ENCODE measurements at regions not wholly inside any gene's neighbourhood (a gene's known extent, or its start where the extent isn't known, plus 50 kb on each side); places are given as distances from the start of the nearest gene placed in this dataset.

DNA sequence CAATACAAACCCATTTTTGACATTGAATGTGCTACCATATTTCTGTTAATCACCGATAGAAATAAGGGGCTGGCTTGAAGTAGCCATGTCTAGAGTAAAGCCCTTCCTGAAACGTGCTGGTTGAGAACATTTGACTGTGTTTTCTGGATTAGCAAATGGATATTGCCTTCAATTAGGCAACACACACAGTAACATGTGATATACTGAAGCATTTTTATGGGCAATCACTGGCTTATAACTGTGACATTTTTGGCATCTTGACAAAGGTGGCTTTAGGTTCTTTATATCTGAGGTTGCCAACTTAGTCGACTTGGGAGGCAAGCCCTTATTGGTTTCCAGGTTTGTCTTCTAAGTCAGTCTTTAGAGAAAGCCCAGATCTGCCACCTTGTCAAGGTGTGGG is 292.9 kb downstream of the BTBD3 start:
- H3K14ac ChIP-seq (ENCODE audit: insufficient read depth, low read length), result no peak overlapping the region
- no peaks in the 10 kb centered on the region for H3K9me3 ChIP-seq (ENCODE audit: control insufficient read depth, low read depth, low read length)
- H3K9ac ChIP-seq (ENCODE audit: extremely low read depth, insufficient read length, low read length), result no peak overlapping the region
- no peak overlapping the region for H4K5ac ChIP-seq (ENCODE audit: insufficient read length, low read depth, low read length)
- WGBS (ENCODE audit: extremely low coverage, insufficient read length, low lambda C conversion rate), result no CpG with 5 or more reads among the region's 3 CpGs
- H2BK5ac ChIP-seq (ENCODE audit: insufficient read length, low read length), result no peak overlapping the region
- no peak overlapping the region for H3K18ac ChIP-seq (ENCODE audit: insufficient read length, low read depth, low read length)
- H3K23me2 ChIP-seq (ENCODE audit: insufficient read length, low read depth, low read length, poor library complexity, severe bottlenecking), result no peaks in the 10 kb centered on the region
- H2BK120ac ChIP-seq (ENCODE audit: low read depth, low read length, poor library complexity, severe bottlenecking), result no peak overlapping the region
- no peak overlapping the region for H2BK15ac ChIP-seq (ENCODE audit: low read depth, low read length)
- no peak overlapping the region for H3K27ac Mint-ChIP-seq
- H3T11ph ChIP-seq (ENCODE audit: low read length), result no peak overlapping the region
- H2AFZ ChIP-seq (ENCODE audit: low read length), result no peak overlapping the region
- no peaks in the 10 kb centered on the region for H3K4me1 ChIP-seq (ENCODE audit: insufficient read depth, low read length)
- no peak overlapping the region for H4K8ac ChIP-seq (replicated peaks; ENCODE audit: insufficient read length, low read depth, low read length)
- H4K91ac ChIP-seq (ENCODE audit: insufficient read length, low read depth, low read length), result no peak overlapping the region
- TF ChIP-seq, protein P1, sequence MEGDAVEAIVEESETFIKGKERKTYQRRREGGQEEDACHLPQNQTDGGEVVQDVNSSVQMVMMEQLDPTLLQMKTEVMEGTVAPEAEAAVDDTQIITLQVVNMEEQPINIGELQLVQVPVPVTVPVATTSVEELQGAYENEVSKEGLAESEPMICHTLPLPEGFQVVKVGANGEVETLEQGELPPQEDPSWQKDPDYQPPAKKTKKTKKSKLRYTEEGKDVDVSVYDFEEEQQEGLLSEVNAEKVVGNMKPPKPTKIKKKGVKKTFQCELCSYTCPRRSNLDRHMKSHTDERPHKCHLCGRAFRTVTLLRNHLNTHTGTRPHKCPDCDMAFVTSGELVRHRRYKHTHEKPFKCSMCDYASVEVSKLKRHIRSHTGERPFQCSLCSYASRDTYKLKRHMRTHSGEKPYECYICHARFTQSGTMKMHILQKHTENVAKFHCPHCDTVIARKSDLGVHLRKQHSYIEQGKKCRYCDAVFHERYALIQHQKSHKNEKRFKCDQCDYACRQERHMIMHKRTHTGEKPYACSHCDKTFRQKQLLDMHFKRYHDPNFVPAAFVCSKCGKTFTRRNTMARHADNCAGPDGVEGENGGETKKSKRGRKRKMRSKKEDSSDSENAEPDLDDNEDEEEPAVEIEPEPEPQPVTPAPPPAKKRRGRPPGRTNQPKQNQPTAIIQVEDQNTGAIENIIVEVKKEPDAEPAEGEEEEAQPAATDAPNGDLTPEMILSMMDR (conservative IDR thresholded peaks at IDR 0.05), result no peak
- H4K20me1 ChIP-seq (ENCODE audit: control insufficient read depth, insufficient read depth, insufficient read length), result no peaks in the 10 kb centered on the region
- H3K36me3 Mint-ChIP-seq (ENCODE audit: insufficient read depth in 1 of 3, low read depth in 3 of 3), result peaks cover 0 to 6% (median 1%) of the 10 kb centered on the region in 3 experiments; a peak in 2 of 7 replicates
- no peak overlapping the region for H2BK20ac ChIP-seq (ENCODE audit: low read depth, low read length, poor library complexity, severe bottlenecking)
- H3K23ac ChIP-seq (ENCODE audit: insufficient read length, low read depth, low read length), result no peak overlapping the region
- no peak overlapping the region for H2AK5ac ChIP-seq (ENCODE audit: insufficient read length, low read length)
- H3K4me3 Mint-ChIP-seq, result no peak overlapping the region
- no peaks in the 10 kb centered on the region for H3K79me1 ChIP-seq (ENCODE audit: insufficient read depth, low read depth, low read length, poor library complexity, severe bottlenecking)
- peaks cover 0 to 7% of the 10 kb centered on the region in 2 experiments; a peak in 2 of 5 replicates for H3K9me3 Mint-ChIP-seq
- H3K56ac ChIP-seq (ENCODE audit: insufficient read length, low read depth, low read length), result no peak overlapping the region
- peaks cover 0 to 5% of the 10 kb centered on the region in 2 experiments; a peak in 2 of 4 replicates for H3K4me1 Mint-ChIP-seq
- no peak overlapping the region for H3K27ac ChIP-seq (ENCODE audit: insufficient read length, low read depth, low read length)
- no peak overlapping the region for H2BK12ac ChIP-seq (ENCODE audit: insufficient read length, low read depth, low read length)
- no peaks in the 10 kb centered on the region for H3K27me3 ChIP-seq (ENCODE audit: insufficient read depth, low read length)
- no peak overlapping the region for H3K4me2 ChIP-seq (ENCODE audit: insufficient read depth, insufficient read length, low read length)
- H3K27me3 Mint-ChIP-seq (ENCODE audit: low read depth), result no peaks in the 10 kb centered on the region
- DNase-seq, result no peak
- H3K4ac ChIP-seq (ENCODE audit: low read depth, low read length), result no peak overlapping the region
- H3K79me2 ChIP-seq (ENCODE audit: insufficient read depth, low read length), result no peaks in the 10 kb centered on the region
